HepG2 (cell line): ENCODE measurements at regions not wholly inside any gene's neighbourhood (a gene's known extent, or its start where the extent isn't known, plus 50 kb on each side); places are given as distances from the start of the nearest gene placed in this dataset.

ENCODE experiments used
- ATAC-seq: fragments of 200-7000 bp; cut with Tn5 transposase; 3 replicates; pipeline ENCODE4 v1.9.1; 2020; ENCODE audit warnings: mild to moderate bottlenecking, moderate library complexity
- BruUV-seq: library from RNA; stranded (reverse); fragments of 400-500 nt; replicated peaks from 2 replicates; lab custom pipeline; 2021; lab: Mats Ljungman, UMichigan
- CTCF ChIA-PET: fragments of 300-600 bp; formaldehyde crosslinking; extraction: SDS; loops from one replicate; lab custom pipeline; 2021; ENCODE audit warnings: low total read pairs, inconsistent platforms, low intra/inter-chr PET ratio; lab: Yijun Ruan, JAX
- POLR2A ChIA-PET: fragments of 350-600 bp; sonication (Branson Sonifier 250); formaldehyde crosslinking; loops from one replicate; lab custom pipeline; 2020; ENCODE audit warnings: antibody characterized with exemption, inconsistent platforms; lab: Yijun Ruan, JAX
- DNase-seq: peaks from one replicate; pipeline ENCODE4 v3.0.0-alpha.2; 2015; ENCODE audit warnings: low spot score
- FAIRE-seq: peaks from 3 replicates; lab custom pipeline; 2011; peaks lifted over from hg19 to GRCh38; lab: Jason Lieb, UNC
- H2AFZ ChIP-seq: one replicate; pipeline ENCODE4 v1.6.1; 2011; ENCODE audit warnings: low read length, inconsistent platforms
- H3K27ac ChIP-seq: fragments of 300-600 bp; 3 replicates; pipeline ENCODE4 v1.8.0; 2011; ENCODE audit warnings: mixed run types, mild to moderate bottlenecking, mixed read lengths, low read length, inconsistent platforms; ENCODE audit not compliant: insufficient read depth; ENCODE audit errors: extremely low read length
- H3K27me3 ChIP-seq, 2 experiments: fragments of 200-600 bp in 1 of 2; 2 replicates in 1 of 2; 3 replicates in 1 of 2; pipeline versions ENCODE4 v1.6.0 to v1.8.0; 2011; ENCODE audit warnings: low read length in 2 of 2, mild to moderate bottlenecking in 2 of 2, moderate library complexity in 2 of 2, inconsistent platforms in 1 of 2; ENCODE audit not compliant: insufficient read depth in 2 of 2, control insufficient read depth in 1 of 2
- H3K36me3 ChIP-seq, 2 experiments: fragments of 200-600 bp in 1 of 2; replicated peaks in 1 of 2; 2 replicates in 1 of 2; 3 replicates in 1 of 2; pipeline versions ENCODE4 v1.5.1 to v1.8.0; 2011; ENCODE audit warnings: low read length in 2 of 2, inconsistent platforms in 1 of 2; ENCODE audit not compliant: insufficient read depth in 2 of 2, control insufficient read depth in 1 of 2
- H3K4me1 ChIP-seq: 2 replicates; pipeline ENCODE4 v1.5.1; 2012; ENCODE audit warnings: low read length, inconsistent platforms; ENCODE audit not compliant: insufficient read depth
- H3K4me2 ChIP-seq: 2 replicates; pipeline ENCODE4 v1.6.0; 2011; ENCODE audit warnings: low read depth, low read length, inconsistent platforms
- H3K4me3 ChIP-seq, 3 experiments: fragments of 200-600 bp in 1 of 3; sonication (generic), shearing (Covaris generic) in 1 of 3; replicated peaks in 1 of 3; 2 replicates each; pipeline ENCODE4 v1.5.1; 2011 to 2016; ENCODE audit warnings: low read length in 3 of 3, inconsistent platforms in 2 of 3, low read depth in 2 of 3, mild to moderate bottlenecking in 2 of 3, control low read depth in 1 of 3, mixed read lengths in 1 of 3; ENCODE audit not compliant: insufficient read depth in 1 of 3
- H3K79me2 ChIP-seq: one replicate; pipeline ENCODE4 v1.6.1; 2011; ENCODE audit warnings: low read length, inconsistent platforms; ENCODE audit not compliant: insufficient read depth
- H3K9ac ChIP-seq: 2 replicates; pipeline ENCODE4 v1.6.0; 2011; ENCODE audit warnings: mild to moderate bottlenecking, low read depth, low read length, inconsistent platforms; ENCODE audit not compliant: insufficient read depth
- H3K9me3 ChIP-seq: 2 replicates; pipeline ENCODE4 v1.5.1; 2012; ENCODE audit warnings: mild to moderate bottlenecking, low read length
- H4K20me1 ChIP-seq: 2 replicates; pipeline ENCODE4 v1.6.0; 2011; ENCODE audit warnings: inconsistent platforms, mild to moderate bottlenecking, low read length, moderate library complexity; ENCODE audit not compliant: insufficient read depth
- CREM ChIP-seq, 2 experiments: sonication (generic) in 1 of 2; formaldehyde crosslinking in 1 of 2; IDR thresholded peaks; 2 replicates each; pipeline versions ENCODE4 v1.4.0 to v1.6.1; 2016 to 2020; ENCODE audit warnings: antibody characterized with exemption in 1 of 2, mild to moderate bottlenecking in 1 of 2, missing genetic modification reagents in 1 of 2
- HMG20A ChIP-seq: IDR thresholded peaks from 2 replicates; pipeline ENCODE4 v1.6.1; 2016; ENCODE audit warnings: borderline replicate concordance
- NBN ChIP-seq: fragments of 450-650 bp; conservative IDR thresholded peaks from 2 replicates; pipeline ENCODE4 v1.6.1; 2017
- NFE2L1 ChIP-seq: sonication (generic); formaldehyde crosslinking; IDR thresholded peaks from 2 replicates; pipeline ENCODE4 v1.4.0; 2020; ENCODE audit warnings: missing genetic modification reagents, mild to moderate bottlenecking, borderline replicate concordance
- SNAPC2 ChIP-seq: sonication (generic); formaldehyde crosslinking; IDR thresholded peaks from 2 replicates; pipeline ENCODE4 v1.8.1; 2022; ENCODE audit warnings: mild to moderate bottlenecking, missing genetic modification reagents
- SP1 ChIP-seq, 2 experiments: fragments of 450-650 bp in 1 of 2; sonication (generic) in 1 of 2; formaldehyde crosslinking in 1 of 2; IDR thresholded peaks; 2 replicates each; pipeline versions ENCODE4 v1.4.0 to v1.6.1; 2016 to 2020; ENCODE audit warnings: missing genetic modification reagents in 1 of 2
- ZEB1 ChIP-seq: IDR thresholded peaks from 2 replicates; pipeline ENCODE4 v1.6.1; 2012; ENCODE audit warnings: mild to moderate bottlenecking, low read depth, inconsistent platforms; ENCODE audit not compliant: insufficient replicate concordance
- ZFP62 ChIP-seq: sonication (generic); formaldehyde crosslinking; IDR thresholded peaks from 2 replicates; pipeline ENCODE4 v1.4.0; 2020; ENCODE audit warnings: missing genetic modification reagents
- ZNF232 ChIP-seq: sonication (generic); formaldehyde crosslinking; IDR thresholded peaks from 2 replicates; pipeline ENCODE4 v1.4.0; 2020; ENCODE audit warnings: missing genetic modification reagents, borderline replicate concordance
- ZNF33B ChIP-seq: sonication (generic); formaldehyde crosslinking; IDR thresholded peaks from 2 replicates; pipeline ENCODE4 v1.5.1; 2020; ENCODE audit warnings: mild to moderate bottlenecking, missing genetic modification reagents
- ZNF34 ChIP-seq: sonication (generic); formaldehyde crosslinking; IDR thresholded peaks from 2 replicates; pipeline ENCODE4 v1.4.0; 2020; ENCODE audit warnings: mild to moderate bottlenecking, missing genetic modification reagents, borderline replicate concordance
- in situ Hi-C: cut with HindIII; loops from 2 replicates; pipeline ENCODE4 v1.10.0; 2017; ENCODE audit warnings: low pct_unique_long_range_greater_than_20kb; ENCODE audit not compliant: extremely low pct_ligation_motif_present
- intact Hi-C: fragments of 100-400 bp; cut with micrococcal nuclease; formaldehyde crosslinking; loops from one replicate; pipeline ENCODE4 v1.10.0; 2022; ENCODE audit not compliant: unreplicated experiment
- TF ChIP-seq, protein P1 (sequence below): sonication (generic); formaldehyde crosslinking; conservative IDR thresholded peaks from 2 replicates; pipeline ENCODE4 v1.5.0; 2020; ENCODE audit warnings: missing genetic modification reagents
- TF ChIP-seq, protein P2 (sequence below): sonication (generic); formaldehyde crosslinking; IDR thresholded peaks from 2 replicates; pipeline ENCODE4 v1.9.0; 2022; ENCODE audit warnings: missing genetic modification reagents, mild to moderate bottlenecking, borderline replicate concordance
- TF ChIP-seq, protein P3 (sequence below): IDR thresholded peaks from 2 replicates; pipeline ENCODE4 v1.6.1; 2012; ENCODE audit warnings: low read depth, low read length, improper control_type of control experiment

DNA sequence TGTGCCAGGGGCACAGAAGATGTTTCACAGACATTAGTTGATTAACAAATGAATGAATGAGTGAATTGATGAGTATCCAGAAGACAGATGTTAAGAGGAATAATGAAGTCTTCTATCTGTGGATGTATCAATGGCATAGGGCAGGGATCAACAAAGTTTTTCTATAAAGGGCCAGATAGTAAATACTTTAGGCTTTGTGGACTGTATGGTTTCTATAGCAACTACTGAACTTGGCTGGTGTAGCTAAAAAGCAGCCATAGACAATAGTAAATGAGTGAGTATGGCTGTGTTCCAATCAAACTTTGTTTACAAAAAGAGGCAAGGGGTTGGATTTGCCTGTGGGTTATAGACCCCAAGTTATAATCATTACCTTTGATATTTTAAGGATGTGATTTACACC lies 144.0 kb downstream of the PRL start:
- no peaks in the 10 kb centered on the region for H4K20me1 ChIP-seq
- no peak overlapping the region for H3K9ac ChIP-seq
- POLR2A ChIA-PET = no interaction called here
- ATAC-seq = no peak
- CTCF ChIA-PET = no interaction called here
- H3K27me3 ChIP-seq = no peaks in the 10 kb centered on the region
- no peak overlapping the region for H2AFZ ChIP-seq
- intact Hi-C loops = no loop called here
- H3K4me3 ChIP-seq = no peak overlapping the region
- BruUV-seq = no TSS peak
- no peaks in the 10 kb centered on the region for H3K79me2 ChIP-seq
- H3K36me3 ChIP-seq = no peaks in the 10 kb centered on the region
- in situ Hi-C loops = no loop called here
- H3K9me3 ChIP-seq = peaks cover 5% of the 10 kb centered on the region; the same call in 1 of the 2 replicates
- no peak overlapping the region for H3K4me2 ChIP-seq
- no peak for TF ChIP-seq SP1 (IDR thresholded peaks at IDR 0.05)
- TF ChIP-seq SP1 (CRISPR knock-in tag; IDR thresholded peaks at IDR 0.05) = no peak
- TF ChIP-seq HMG20A = no peak
- no peak for TF ChIP-seq SNAPC2 (CRISPR knock-in tag)
- TF ChIP-seq, protein P1, sequence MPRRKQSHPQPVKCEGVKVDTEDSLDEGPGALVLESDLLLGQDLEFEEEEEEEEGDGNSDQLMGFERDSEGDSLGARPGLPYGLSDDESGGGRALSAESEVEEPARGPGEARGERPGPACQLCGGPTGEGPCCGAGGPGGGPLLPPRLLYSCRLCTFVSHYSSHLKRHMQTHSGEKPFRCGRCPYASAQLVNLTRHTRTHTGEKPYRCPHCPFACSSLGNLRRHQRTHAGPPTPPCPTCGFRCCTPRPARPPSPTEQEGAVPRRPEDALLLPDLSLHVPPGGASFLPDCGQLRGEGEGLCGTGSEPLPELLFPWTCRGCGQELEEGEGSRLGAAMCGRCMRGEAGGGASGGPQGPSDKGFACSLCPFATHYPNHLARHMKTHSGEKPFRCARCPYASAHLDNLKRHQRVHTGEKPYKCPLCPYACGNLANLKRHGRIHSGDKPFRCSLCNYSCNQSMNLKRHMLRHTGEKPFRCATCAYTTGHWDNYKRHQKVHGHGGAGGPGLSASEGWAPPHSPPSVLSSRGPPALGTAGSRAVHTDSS (CRISPR knock-in tag) = no peak
- TF ChIP-seq ZNF34 = no peak
- no peak for TF ChIP-seq ZNF232 (CRISPR knock-in tag)
- no peak for TF ChIP-seq NBN
- TF ChIP-seq ZNF33B = no peak
- TF ChIP-seq, protein P2, sequence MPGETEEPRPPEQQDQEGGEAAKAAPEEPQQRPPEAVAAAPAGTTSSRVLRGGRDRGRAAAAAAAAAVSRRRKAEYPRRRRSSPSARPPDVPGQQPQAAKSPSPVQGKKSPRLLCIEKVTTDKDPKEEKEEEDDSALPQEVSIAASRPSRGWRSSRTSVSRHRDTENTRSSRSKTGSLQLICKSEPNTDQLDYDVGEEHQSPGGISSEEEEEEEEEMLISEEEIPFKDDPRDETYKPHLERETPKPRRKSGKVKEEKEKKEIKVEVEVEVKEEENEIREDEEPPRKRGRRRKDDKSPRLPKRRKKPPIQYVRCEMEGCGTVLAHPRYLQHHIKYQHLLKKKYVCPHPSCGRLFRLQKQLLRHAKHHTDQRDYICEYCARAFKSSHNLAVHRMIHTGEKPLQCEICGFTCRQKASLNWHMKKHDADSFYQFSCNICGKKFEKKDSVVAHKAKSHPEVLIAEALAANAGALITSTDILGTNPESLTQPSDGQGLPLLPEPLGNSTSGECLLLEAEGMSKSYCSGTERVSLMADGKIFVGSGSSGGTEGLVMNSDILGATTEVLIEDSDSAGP (CRISPR knock-in tag) = no peak
- TF ChIP-seq CREM (IDR thresholded peaks at IDR 0.05) = no peak
- TF ChIP-seq CREM (CRISPR knock-in tag; IDR thresholded peaks at IDR 0.05) = no peak
- no peak for TF ChIP-seq ZEB1
- no peak for TF ChIP-seq ZFP62 (CRISPR knock-in tag)
- TF ChIP-seq NFE2L1 (CRISPR knock-in tag) = no peak
- TF ChIP-seq, protein P3, sequence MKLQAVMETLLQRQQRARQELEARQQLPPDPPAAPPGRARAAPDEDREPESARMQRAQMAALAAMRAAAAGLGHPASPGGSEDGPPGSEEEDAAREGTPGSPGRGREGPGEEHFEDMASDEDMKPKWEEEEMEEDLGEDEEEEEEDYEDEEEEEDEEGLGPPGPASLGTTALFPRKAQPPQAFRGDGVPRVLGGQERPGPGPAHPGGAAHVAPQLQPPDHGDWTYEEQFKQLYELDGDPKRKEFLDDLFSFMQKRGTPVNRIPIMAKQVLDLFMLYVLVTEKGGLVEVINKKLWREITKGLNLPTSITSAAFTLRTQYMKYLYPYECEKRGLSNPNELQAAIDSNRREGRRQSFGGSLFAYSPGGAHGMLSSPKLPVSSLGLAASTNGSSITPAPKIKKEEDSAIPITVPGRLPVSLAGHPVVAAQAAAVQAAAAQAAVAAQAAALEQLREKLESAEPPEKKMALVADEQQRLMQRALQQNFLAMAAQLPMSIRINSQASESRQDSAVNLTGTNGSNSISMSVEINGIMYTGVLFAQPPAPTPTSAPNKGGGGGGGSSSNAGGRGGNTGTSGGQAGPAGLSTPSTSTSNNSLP = no peak
- no peak for FAIRE-seq
- peaks cover 15% of the 10 kb centered on the region for H3K4me1 ChIP-seq
- no peak for DNase-seq
- H3K27ac ChIP-seq = no peak overlapping the region
